Tibial nerve (tissue), 4 donors: ENCODE measurements at regions not wholly inside any gene's neighbourhood (a gene's known extent, or its start where the extent isn't known, plus 50 kb on each side); places are given as distances from the start of the nearest gene placed in this dataset.

Source experiments
- DNase-seq, 2 donors: peaks; one replicate each; pipeline ENCODE4 v3.0.0-alpha.2; 2019; ENCODE audit warnings: low spot score in 2 of 2
- H3K27ac ChIP-seq, 4 donors: fragments of 200-600 bp; sonication (generic) in 3 of 4; one replicate each; pipeline ENCODE4 v1.5.1; 2017 to 2019; ENCODE audit warnings: mild to moderate bottlenecking in 1 of 4
- H3K27me3 ChIP-seq, 2 donors: fragments of 200-600 bp; sonication (generic) in 1 of 2; one replicate each; pipeline versions ENCODE4 v1.5.1 to v1.6.0; 2017 to 2019
- H3K36me3 ChIP-seq, 3 donors: fragments of 200-600 bp; sonication (generic); one replicate each; pipeline ENCODE4 v1.5.1; 2018 to 2019
- H3K4me1 ChIP-seq, 4 donors: fragments of 200-600 bp; sonication (generic) in 3 of 4; one replicate each; pipeline ENCODE4 v1.5.1; 2017 to 2019
- H3K4me3 ChIP-seq, 4 donors: fragments of 200-600 bp; sonication (generic) in 3 of 4; one replicate each; pipeline ENCODE4 v1.5.1; 2017 to 2019; ENCODE audit warnings: mild to moderate bottlenecking in 1 of 4, moderate library complexity in 1 of 4
- H3K9me3 ChIP-seq, 4 donors: fragments of 200-600 bp; sonication (generic) in 3 of 4; one replicate each; pipeline ENCODE4 v1.5.1; 2017 to 2019
- CTCF ChIP-seq, 5 experiments: fragments of 200-600 bp in 3 of 5; fragments of 450-650 bp in 2 of 5; sonication (generic) in 3 of 5; IDR thresholded peaks; one replicate each; pipeline ENCODE4 v1.5.1; 2016 to 2019; ENCODE audit warnings: antibody characterized with exemption in 5 of 5, mild to moderate bottlenecking in 3 of 5, moderate library complexity in 2 of 5
- EP300 ChIP-seq, 2 donors: sonication (generic); formaldehyde crosslinking; IDR thresholded peaks; one replicate each; pipeline ENCODE4 v1.6.1; 2017; ENCODE audit warnings: antibody characterized with exemption in 2 of 2, mild to moderate bottlenecking in 1 of 2
- POLR2A ChIP-seq, 2 donors: fragments of 450-650 bp; IDR thresholded peaks; one replicate each; pipeline ENCODE4 v1.6.1; 2017; ENCODE audit warnings: antibody characterized with exemption in 2 of 2, mild to moderate bottlenecking in 2 of 2, moderate library complexity in 2 of 2
- WGBS, 2 donors: methylation state at CpG; one replicate each; pipeline ENCODE4 v1.1.5; 2018; 5-methylcytosine and 5-hydroxymethylcytosine counted together

GRCh38 chr7:9023675-9024294 lies 590.4 kb downstream of the NXPH1 start:
- Histone ChIP-seq H3K27me3 (no peaks in the 10 kb centered on the region), H3K36me3 (no peaks in the 10 kb centered on the region), H3K4me1 (no peaks in the 10 kb centered on the region), H3K27ac (no peak overlapping the region), H3K4me3 (no peak overlapping the region), H3K9me3 (no peaks in the 10 kb centered on the region)
- 68 to 82% methylated on average over 5 of the region's 5 CpGs for WGBS, 2 donors
- TF ChIP-seq CTCF (IDR thresholded peaks at IDR 0.05): no peak
- no peak for TF ChIP-seq POLR2A (IDR thresholded peaks at IDR 0.05)
- no peak for TF ChIP-seq EP300 (IDR thresholded peaks at IDR 0.05)
- no peak for DNase-seq

- H3K27me3 ChIP-seq: no peaks in the 10 kb centered on the region
- H3K9me3 ChIP-seq: no peaks in the 10 kb centered on the region
- H3K36me3 ChIP-seq: no peaks in the 10 kb centered on the region
- no peaks in the 10 kb centered on the region for H3K4me1 ChIP-seq
- TF ChIP-seq POLR2A (IDR thresholded peaks at IDR 0.05) (no peak), EP300 (IDR thresholded peaks at IDR 0.05) (no peak), CTCF (IDR thresholded peaks at IDR 0.05) (no peak)
- no peak for DNase-seq
- 57 to 59% methylated on average over 5 of the region's 5 CpGs for WGBS, 2 donors
- H3K4me3 ChIP-seq: no peak overlapping the region
- H3K27ac ChIP-seq: no peak overlapping the region
Observed at GRCh38 chr7:9026121-9026520, 592.7 kb downstream of the NXPH1 start.

GRCh38 chr7:9028012-9028411 lies 594.6 kb downstream of the NXPH1 start:
- Histone ChIP-seq H3K9me3 (no peaks in the 10 kb centered on the region), H3K36me3 (no peaks in the 10 kb centered on the region), H3K27ac (no peak overlapping the region), H3K4me3 (no peak overlapping the region), H3K4me1 (no peaks in the 10 kb centered on the region), H3K27me3 (no peaks in the 10 kb centered on the region)
- no peak for DNase-seq
- 88 to 92% methylated on average over 4 of the region's 4 CpGs for WGBS, 2 donors
- TF ChIP-seq POLR2A (IDR thresholded peaks at IDR 0.05): no peak
- TF ChIP-seq EP300 (IDR thresholded peaks at IDR 0.05): no peak
- no peak for TF ChIP-seq CTCF (IDR thresholded peaks at IDR 0.05)

GRCh38 chr7:9029681-9030530 lies 596.5 kb downstream of the NXPH1 start:
- Histone ChIP-seq H3K36me3 (no peaks in the 10 kb centered on the region), H3K9me3 (no peaks in the 10 kb centered on the region), H3K27me3 (no peaks in the 10 kb centered on the region), H3K4me1 (no peaks in the 10 kb centered on the region), H3K4me3 (no peak overlapping the region), H3K27ac (no peak overlapping the region)
- TF ChIP-seq CTCF (IDR thresholded peaks at IDR 0.05): no peak
- TF ChIP-seq POLR2A (IDR thresholded peaks at IDR 0.05): no peak
- TF ChIP-seq EP300 (IDR thresholded peaks at IDR 0.05): no peak
- WGBS, 2 donors: 79 to 80% methylated on average over 9 of the region's 9 CpGs
- DNase-seq: no peak

- no peak for DNase-seq
- H3K4me3 ChIP-seq: no peak overlapping the region
- H3K27ac ChIP-seq: no peak overlapping the region
- no peaks in the 10 kb centered on the region for H3K4me1 ChIP-seq
- H3K9me3 ChIP-seq: no peaks in the 10 kb centered on the region
- no peaks in the 10 kb centered on the region for H3K27me3 ChIP-seq
- H3K36me3 ChIP-seq: no peaks in the 10 kb centered on the region
- 41 to 63% methylated on average over 2 of the region's 2 CpGs for WGBS, 2 donors
- TF ChIP-seq POLR2A (IDR thresholded peaks at IDR 0.05) (no peak), CTCF (IDR thresholded peaks at IDR 0.05) (no peak), EP300 (IDR thresholded peaks at IDR 0.05) (no peak)
Observed at GRCh38 chr7:9030976-9031375, 597.6 kb downstream of the NXPH1 start.
